Mononuclear cell (primary cell): ENCODE measurements at regions not wholly inside any gene's neighbourhood (a gene's known extent, or its start where the extent isn't known, plus 50 kb on each side); places are given as distances from the start of the nearest gene placed in this dataset.

Experiments used
- H3K27me3 ChIP-seq: 2 replicates; pipeline ENCODE4 v1.6.0; 2011; ENCODE audit warnings: low read length, control low read depth; ENCODE audit not compliant: insufficient read depth
- H3K4me1 ChIP-seq: 2 replicates; pipeline ENCODE4 v1.5.1; 2011; ENCODE audit warnings: mild to moderate bottlenecking, low read length, control low read depth; ENCODE audit not compliant: insufficient read depth
- H3K4me3 ChIP-seq: 2 replicates; pipeline ENCODE4 v1.5.1; 2011; ENCODE audit warnings: mild to moderate bottlenecking, low read length, moderate library complexity
- H3K9me3 ChIP-seq: 2 replicates; pipeline ENCODE4 v1.5.1; 2011; ENCODE audit warnings: low read depth, mild to moderate bottlenecking, control low read depth, low read length

DNA sequence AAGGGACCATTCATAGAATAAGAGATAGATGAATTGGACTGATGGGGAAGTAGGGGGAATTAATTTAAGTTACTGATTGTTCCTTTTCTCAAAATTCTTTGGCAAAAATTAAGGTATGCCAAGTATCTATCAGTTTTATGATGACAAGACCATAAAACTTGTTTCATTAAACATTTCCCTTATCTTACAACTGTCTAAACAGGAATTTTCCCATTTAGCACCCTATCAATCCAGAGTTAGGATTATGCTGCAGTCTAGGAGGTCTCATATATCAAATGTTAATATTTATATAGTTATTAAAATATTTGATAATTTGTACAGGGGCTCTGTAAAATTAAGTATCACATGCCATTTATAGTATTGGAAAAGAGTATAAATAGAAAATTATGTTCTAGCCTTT, 51.5 kb upstream of the ARID1B start:
- no peaks in the 10 kb centered on the region for H3K27me3 ChIP-seq
- H3K9me3 ChIP-seq: no peaks in the 10 kb centered on the region
- H3K4me3 ChIP-seq: no peak overlapping the region
- H3K4me1 ChIP-seq: peaks cover 7% of the 10 kb centered on the region

DNA sequence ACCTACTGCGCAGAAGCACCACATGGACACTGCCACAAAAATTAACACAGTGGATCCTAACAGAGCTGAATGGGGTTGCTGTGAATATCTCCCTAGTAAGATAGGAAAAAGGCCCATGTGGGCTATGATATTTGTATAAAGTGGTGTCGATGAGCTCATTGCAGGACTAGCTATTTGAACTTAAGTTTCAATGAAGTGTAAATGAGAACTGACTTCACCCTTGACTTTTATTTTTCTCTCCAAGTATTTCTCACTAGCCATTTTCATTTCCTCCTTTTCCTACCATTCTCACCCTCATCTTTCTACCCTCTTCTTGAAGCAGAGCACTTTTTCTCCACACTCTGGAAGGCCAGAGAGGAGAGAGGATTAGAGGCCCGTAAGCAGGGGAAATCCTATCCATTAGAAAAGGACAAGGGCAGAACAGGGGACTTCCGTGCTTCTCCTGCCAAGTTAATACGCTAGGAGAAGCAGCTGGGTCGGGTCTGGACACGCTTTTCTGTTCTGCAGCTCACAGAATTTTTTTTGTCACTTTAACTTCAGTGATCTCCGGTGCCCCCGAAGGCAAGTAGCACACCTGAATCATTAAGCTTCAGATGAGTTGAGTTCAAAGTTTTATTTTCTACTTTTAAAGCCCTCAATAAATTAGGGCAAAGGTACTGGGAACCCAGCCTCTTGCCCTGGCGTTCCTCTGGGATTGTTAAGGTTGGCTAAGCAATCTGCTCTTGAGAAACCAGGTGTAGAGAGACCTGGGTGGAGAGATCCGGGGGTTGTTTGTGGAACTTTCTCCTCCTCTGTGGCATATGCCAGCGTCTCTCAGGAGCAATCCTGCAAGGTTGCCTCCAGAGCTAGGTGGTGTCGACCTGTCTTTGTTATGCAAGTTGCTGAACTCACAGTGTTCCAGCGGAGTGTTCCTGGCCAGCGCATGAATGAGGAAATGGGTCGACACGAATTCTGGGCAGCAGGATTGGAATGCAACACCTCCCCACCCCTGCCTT, 56.2 kb upstream of the ARID1B start:
- Histone ChIP-seq H3K4me3 (no peak overlapping the region), H3K4me1 (peaks cover 23% of the 10 kb centered on the region), H3K27me3 (no peaks in the 10 kb centered on the region), H3K9me3 (no peaks in the 10 kb centered on the region)

- H3K27me3 ChIP-seq: no peaks in the 10 kb centered on the region
- no peaks in the 10 kb centered on the region for H3K9me3 ChIP-seq
- peak overlapping the region; percentile 32 for H3K4me3 ChIP-seq
- peaks cover 23% of the 10 kb centered on the region for H3K4me1 ChIP-seq
These were observed 57.2 kb upstream of the ARID1B start for GRCh38 chr6:156719720-156720563.

DNA sequence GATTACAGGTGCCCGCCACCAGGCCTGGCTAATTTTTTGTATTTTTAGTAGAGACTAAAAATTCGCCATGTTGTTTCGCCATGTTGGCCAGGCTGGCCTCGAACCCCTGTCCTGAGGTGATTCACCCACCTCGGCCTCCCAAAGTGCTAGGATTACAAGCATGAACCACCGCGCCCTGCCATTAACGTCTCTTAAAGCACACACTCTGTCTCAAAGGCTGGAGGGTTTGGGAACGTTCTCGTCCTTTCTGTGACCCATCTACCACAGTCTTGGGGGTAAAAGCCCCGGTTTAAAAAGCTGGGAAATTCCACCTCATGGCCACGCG, 57.8 kb upstream of the ARID1B start:
- peak overlapping the region; percentile 32 for H3K4me3 ChIP-seq

DNA sequence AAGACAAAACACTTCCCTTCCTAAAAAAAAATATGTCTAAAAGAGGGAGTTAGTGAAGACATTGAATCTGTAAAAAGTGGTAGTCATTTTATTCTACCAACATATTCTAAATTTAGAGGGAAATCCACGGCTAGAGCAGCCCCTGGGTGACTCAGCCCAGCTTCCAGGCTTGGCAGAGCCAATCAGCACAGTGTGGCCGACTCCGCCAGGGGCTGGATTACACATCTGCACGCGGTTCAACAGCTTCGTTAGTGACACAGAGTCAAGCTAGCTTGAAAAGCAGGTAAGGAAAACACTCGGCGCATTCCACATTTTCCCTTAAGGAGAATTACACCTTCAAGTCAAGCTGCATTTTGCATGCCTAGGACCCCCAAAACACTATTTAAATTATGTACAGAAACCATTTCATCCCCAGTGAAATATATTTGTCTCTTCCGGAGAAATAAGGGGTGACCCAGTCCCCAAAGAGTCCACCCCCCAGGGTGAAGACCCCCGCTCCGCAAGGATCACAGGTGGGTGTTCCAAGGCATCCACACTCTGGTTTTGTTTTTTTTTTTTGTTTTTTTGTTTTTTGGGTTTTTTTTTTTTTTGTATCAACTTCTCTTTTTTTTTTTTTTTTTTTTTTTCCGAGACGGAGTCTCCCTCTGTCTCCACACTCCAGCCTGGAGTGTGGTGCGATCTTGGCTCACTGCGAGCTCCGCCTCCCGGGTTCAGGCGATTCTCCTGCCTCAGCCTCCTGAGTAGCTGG, 58.4 kb upstream of the ARID1B start:
- peaks cover 23% of the 10 kb centered on the region for H3K4me1 ChIP-seq
- H3K4me3 ChIP-seq: no peak overlapping the region
- no peaks in the 10 kb centered on the region for H3K9me3 ChIP-seq
- H3K27me3 ChIP-seq: no peaks in the 10 kb centered on the region

More for the DNA sequence above, 57.8 kb upstream of the ARID1B start:
- no peaks in the 10 kb centered on the region for H3K9me3 ChIP-seq
- peaks cover 23% of the 10 kb centered on the region for H3K4me1 ChIP-seq
- no peaks in the 10 kb centered on the region for H3K27me3 ChIP-seq

GRCh38 chr6:156717542-156717941, 59.6 kb upstream of the ARID1B start:
- Histone ChIP-seq H3K4me1 (peaks cover 24% of the 10 kb centered on the region), H3K27me3 (no peaks in the 10 kb centered on the region), H3K9me3 (no peaks in the 10 kb centered on the region), H3K4me3 (no peak overlapping the region)

- no peaks in the 10 kb centered on the region for H3K27me3 ChIP-seq
- peaks cover 22% of the 10 kb centered on the region for H3K4me1 ChIP-seq
- H3K9me3 ChIP-seq: no peaks in the 10 kb centered on the region
- H3K4me3 ChIP-seq: no peak overlapping the region
These were observed 61.3 kb upstream of the ARID1B start for GRCh38 chr6:156715839-156716238.

GRCh38 chr6:156713548-156713947, 63.6 kb upstream of the ARID1B start:
- H3K4me1 ChIP-seq: peaks cover 5% of the 10 kb centered on the region
- H3K4me3 ChIP-seq: no peak overlapping the region
- H3K9me3 ChIP-seq: no peaks in the 10 kb centered on the region
- H3K27me3 ChIP-seq: no peaks in the 10 kb centered on the region

DNA sequence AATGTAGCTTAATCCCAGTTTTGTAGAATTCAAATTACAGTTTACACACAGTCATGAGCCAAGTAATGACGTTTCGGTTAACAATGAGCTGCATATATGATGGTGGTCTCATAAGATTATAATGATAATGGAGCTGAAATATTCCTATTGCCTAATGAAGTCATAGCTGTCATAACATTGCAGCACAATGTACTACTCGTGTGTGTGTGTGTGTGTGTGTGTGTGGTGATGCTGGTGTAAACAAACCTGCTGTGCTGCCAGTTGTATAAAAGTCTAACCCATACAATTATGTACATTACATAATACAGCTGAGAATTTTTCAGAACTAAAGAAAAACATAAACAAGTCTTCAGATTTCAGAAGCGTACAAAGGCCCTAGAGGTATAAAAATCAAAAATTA, 66.7 kb upstream of the ARID1B start:
- Histone ChIP-seq H3K27me3 (no peaks in the 10 kb centered on the region), H3K4me1 (peaks cover 5% of the 10 kb centered on the region), H3K4me3 (no peak overlapping the region), H3K9me3 (no peaks in the 10 kb centered on the region)

DNA sequence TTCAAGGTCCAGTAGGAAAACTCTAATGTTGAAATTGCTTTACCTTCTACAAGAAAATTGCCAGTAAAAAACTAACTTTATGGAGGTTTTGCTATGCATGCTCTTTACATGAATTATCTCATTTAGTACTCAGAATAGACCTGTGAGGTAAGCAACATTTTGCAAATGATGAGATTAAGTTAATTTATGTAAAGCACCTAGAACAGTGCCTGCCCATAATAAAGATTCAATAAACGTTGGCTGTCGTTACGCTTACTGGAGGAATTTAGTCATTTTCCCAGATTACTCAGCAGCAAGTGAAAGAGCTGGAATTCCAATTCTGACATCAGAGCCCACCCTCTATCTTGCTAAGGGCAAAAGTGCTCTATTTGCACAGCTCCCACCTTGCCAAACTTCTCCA, 69.4 kb upstream of the ARID1B start:
- H3K4me1 ChIP-seq: peaks cover 13% of the 10 kb centered on the region
- H3K27me3 ChIP-seq: no peaks in the 10 kb centered on the region
- H3K9me3 ChIP-seq: no peaks in the 10 kb centered on the region
- no peak overlapping the region for H3K4me3 ChIP-seq

GRCh38 chr6:156703719-156704118, 73.5 kb upstream of the ARID1B start:
- H3K9me3 ChIP-seq: no peaks in the 10 kb centered on the region
- H3K4me1 ChIP-seq: peaks cover 22% of the 10 kb centered on the region
- H3K27me3 ChIP-seq: no peaks in the 10 kb centered on the region
- no peak overlapping the region for H3K4me3 ChIP-seq

DNA sequence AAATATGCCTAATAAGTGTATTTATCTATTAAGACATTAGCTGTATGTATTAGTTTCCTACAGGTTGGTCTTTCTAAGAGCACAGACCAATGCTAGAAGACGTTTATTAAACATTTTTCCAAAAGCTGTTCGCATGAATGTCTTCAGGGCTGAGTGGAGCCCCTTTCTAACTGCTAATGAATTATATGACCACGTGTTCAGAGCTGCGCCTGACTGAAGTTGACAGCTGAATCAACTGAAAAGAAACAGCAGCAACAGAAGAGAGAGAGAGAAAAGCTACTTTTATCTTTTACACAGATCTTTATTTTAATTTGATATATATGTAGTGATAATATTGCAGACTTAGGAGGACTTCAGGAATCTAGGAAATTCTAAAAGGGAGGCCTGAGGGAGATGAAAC, 75.2 kb upstream of the ARID1B start:
- H3K4me3 ChIP-seq: no peak overlapping the region
- H3K9me3 ChIP-seq: no peaks in the 10 kb centered on the region
- peaks cover 37% of the 10 kb centered on the region for H3K4me1 ChIP-seq
- no peaks in the 10 kb centered on the region for H3K27me3 ChIP-seq

GRCh38 chr6:156700440-156701057, 76.6 kb upstream of the ARID1B start:
- Histone ChIP-seq H3K4me3 (no peak overlapping the region), H3K9me3 (no peaks in the 10 kb centered on the region), H3K4me1 (peaks cover 46% of the 10 kb centered on the region)

GRCh38 chr6:156699935-156700334, 77.2 kb upstream of the ARID1B start:
- peaks cover 46% of the 10 kb centered on the region for H3K4me1 ChIP-seq
- no peaks in the 10 kb centered on the region for H3K9me3 ChIP-seq
- H3K27me3 ChIP-seq: no peaks in the 10 kb centered on the region
- H3K4me3 ChIP-seq: no peak overlapping the region

More at GRCh38 chr6:156700440-156701057, 76.6 kb upstream of the ARID1B start:
- H3K27me3 ChIP-seq: no peaks in the 10 kb centered on the region
